Lung microvascular endothelial cell (primary cell): ENCODE measurements at regions not wholly inside any gene's neighbourhood (a gene's known extent, or its start where the extent isn't known, plus 50 kb on each side); places are given as distances from the start of the nearest gene placed in this dataset.

Source experiments
- DNase-seq, 2 donors: peaks; one replicate each; pipeline versions ENCODE4 v3.0.0 to v3.0.0-alpha.2; 2010; ENCODE audit warnings: low read depth in 2 of 2

DNA sequence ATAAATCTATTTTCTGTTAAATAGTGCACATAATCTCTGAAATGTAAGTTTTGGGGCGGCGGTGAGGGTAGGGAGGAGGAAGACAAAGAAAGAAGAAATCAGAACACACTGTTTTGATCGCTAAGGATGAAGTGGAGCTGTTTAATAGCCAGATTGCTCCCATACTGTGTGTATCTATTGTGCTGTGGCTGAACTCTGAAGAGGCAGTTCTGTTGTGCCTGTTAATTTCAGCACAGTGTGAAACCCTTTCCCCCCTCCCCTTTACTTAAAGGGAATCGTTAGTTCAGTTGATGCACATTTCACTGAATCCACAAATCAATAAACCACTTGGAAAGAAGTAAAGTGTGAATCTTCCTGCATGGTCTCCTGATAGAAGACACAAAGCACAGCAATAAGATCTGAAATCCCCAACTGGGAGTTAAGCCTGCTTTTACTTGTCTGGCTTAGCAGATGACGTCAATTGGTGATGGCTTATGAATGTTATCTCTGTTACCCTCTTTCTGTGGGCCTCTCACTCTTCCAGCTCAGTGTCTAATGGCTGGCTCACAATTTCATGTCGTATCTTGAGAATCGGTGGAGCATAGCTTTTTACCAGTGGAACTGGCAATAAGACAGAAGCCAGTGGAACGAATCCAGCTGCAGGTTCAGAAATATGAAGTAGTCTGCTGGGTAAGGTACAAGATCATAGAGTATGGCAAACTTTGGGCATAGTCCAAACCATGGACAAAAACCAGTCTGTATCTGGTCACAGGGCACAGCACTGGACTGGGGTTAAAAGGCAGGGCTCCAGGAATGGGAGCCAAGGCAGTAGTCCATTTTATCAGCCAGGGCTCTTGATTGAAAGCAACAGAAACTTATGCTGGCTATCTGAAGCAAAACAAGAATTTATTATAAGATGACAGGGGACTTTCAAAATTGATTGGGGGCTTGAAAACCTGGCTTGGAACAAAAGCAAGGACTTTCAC is 413.5 kb upstream of the SEL1L start:
- no peak for DNase-seq

DNA sequence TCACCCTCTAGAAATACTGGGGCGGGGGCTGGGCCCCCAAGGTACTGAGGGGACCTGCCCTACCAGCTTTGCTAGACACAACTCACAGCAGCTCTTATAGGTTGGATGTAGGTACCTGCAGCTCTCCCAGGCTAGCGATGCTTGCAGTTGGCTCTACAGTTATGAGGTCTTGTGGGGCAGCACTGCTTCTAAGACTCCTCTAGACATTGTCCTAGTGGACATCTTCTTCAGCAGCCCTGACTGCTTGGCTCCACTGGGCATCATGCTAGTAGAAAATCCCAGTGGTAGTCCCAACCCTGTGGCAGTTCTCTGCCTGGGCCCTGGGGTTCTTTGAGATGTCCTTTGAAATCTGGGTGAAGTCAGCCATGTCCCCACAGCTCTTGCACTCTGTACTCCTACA is 419.3 kb upstream of the SEL1L start:
- DNase-seq, result no peak

DNA sequence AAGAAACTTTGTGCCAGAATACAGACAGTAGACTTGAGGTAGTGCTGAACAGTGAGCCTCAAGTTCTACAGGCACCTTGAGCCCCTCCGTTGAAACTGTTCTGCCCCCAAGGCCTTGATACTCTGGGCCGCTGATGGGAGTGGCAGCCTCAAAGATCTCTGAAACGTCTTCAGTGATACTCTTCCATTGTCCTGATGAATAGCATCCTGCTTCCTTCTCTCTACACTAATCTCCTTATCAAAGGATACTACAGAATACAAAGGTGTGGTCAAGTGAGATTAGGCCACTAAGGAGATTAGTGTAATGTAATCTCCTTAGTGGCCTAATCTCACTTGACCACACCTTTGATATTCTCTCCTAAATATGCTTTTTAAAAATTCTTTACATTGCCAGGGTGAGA is 419.8 kb upstream of the SEL1L start:
- DNase-seq, result no peak

DNA sequence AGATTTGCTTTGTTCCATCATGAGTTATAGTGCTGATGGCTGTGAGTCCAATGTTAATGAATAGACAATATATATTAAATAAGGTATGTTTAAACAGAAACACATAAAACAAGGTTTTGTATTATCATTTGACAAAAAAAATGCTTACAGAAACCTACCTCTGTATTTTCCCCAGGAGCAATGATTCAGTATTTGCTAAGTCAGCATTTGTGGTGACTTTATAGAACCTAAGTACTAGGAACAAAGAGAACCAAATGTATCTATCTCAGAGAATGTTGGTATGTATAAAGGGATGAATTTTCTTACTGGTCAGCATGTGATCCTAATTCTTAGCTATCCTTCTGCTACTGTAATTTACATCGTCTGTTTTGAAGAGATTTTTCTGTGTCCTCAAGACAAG is 421.5 kb upstream of the SEL1L start:
- no peak for DNase-seq

DNA sequence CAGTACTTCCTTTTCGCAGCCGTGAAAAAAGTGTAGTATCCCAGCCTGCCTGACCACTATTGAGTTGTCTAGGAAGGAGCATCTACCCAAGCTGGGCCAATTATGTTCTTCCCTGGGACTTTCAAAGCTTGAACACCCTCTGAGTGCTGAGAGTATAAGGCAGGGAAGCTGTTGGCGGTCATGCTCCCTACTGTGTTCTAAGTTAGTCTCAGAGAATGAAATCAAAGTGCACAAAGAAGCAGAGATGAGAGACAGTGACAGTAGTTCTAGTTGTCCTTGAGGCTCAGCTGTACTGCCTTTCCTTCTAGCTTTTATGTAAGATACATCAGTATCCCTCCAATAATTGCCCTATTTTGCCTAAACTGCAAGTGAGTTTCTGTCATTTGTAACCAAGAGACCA is 427.1 kb upstream of the SEL1L start:
- DNase-seq, result no peak

DNA sequence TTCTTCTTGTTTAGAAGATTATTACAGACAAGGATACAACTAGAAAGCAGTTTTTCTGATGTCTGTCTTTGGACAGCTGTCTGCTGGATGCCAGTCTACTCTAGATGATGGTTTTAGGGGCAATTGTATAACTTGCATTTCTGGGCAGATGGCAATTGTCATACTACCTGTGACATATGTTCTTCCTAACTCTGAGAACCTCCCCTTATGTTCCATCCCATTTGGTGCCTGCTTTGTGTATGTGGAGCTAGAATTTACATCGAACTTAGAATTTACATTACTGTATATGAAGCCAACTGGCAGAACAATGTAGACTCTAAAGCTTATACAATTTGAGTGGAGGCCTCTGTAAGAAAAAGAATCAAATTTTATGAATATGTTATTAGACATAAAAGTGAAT is 430.2 kb upstream of the SEL1L start:
- no peak for DNase-seq

DNA sequence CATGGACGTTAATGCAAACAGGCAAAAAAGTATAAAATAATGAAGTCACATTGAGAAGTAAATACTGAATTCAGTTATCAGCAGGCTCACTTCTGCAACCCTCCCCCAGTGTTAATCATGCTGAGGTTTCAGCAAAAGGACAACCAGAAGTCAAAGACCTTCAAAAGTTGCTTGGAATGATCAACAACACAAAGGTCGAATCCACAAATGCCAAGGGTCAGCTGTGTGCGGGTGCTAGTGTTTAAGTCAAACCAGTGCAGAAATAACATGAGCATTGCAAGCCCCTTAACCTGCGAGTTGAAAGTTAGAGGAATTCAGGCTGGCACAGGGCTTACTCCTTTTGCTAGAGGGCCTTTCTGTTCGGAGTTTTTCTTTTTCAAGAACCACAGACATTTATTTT is 436.7 kb upstream of the SEL1L start:
- no peak for DNase-seq

DNA sequence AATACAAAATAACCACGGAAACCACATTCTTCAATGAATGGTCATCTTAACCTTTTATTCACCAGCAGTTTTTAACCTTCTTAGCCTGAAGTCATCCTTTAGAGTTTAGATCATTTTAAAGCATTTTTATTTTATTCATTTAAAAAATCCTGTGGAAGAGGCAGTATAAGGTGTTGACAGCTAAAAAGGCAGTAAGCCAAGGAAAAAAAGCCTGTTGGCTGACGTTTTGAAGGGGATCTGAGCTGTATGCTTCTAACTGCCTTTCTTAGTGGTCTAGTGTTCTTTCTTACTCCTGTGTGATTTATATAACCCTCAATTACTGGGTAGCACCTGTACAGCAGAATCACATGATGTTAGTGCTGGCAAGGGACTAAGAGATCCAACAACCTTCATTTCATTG is 438.3 kb upstream of the SEL1L start:
- no peak for DNase-seq

DNA sequence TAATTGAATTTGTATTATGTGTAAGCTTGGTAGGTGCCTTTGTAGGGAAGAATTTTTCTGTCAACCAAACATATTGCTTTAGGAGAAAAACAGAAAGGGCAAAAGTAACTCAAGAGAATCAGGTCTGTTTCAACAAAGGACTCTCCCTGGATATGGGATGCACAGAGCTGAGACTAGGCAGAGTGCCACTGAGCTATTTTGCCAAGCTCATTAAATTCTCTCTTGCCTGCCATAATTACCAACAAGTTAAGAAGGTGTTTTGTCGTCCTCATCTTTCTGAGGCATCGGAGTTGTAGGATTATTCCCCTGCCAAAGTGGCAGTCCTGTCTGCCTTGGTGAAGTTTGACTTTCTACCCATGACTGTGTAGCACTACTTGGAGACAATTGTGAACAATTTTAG is 438.9 kb upstream of the SEL1L start:
- DNase-seq, result no peak

DNA sequence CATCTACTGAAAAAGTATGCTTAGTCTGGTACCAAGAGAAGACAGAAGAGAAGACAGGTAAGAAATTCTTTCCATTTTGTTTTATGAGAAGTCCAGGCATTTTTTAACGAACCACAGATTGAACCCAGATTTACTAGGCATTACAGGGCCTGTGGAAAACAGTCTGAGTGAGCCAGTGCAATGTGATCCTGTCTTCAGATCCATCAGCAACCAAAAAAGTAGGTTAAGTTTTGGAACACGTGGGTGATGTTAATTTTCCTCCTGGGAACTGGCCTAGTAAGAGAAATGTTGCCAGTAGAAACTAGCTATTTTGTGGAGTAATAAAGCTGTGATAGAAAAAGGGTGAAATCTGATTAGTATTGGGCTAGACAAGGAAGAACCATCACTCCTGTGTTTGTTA is 440.9 kb upstream of the SEL1L start:
- DNase-seq, result no peak

DNA sequence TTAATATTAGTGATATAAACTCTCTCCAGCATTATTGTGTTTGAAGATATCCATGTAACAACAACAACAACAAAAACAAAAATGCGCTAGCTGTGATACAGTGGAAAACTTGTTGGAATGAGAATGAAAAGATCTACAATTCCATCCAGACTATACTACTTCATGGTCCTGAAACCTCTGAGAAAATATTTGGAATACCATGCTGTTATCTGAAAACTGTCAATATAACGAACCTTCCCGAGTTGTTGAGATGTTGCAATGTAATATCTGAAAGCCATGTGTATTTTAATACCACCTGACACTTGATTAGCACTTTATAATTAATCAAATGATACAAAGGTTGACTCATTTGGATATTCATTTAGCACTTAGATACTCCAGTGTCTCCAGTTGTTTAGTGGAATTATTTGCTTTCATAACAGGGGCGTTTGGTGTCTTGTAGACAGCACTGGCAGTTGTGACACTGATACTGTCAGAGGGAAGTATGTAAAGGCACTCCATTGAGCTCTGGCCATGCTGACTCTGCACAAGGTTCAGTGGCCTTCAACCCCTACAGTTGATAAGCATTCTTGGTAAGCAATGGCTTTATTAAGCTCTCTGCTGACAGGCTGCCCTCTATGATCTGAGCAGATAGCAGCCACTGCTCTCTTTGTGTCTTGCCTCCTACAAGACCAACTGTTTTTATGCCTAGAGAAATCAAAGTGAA is 447.1 kb upstream of the SEL1L start:
- DNase-seq, result no peak

DNA sequence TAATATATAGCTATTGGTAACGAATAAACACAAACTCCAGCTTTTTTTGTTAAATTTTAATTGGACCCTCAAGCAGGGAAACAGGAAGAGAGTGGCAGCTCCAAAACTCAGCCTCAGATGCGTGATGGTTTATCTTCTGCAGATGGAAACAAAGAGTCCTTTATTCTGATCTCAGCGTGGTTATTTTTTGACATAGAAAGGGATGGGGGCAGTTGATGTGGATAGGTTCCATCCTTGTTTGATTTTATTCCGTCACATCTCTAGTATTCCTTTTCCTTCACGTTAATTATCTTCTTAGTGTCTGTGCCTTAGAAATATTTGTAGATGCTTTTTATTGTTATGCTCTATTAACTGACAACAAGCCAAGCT is 447.6 kb upstream of the SEL1L start:
- DNase-seq, result no peak

DNA sequence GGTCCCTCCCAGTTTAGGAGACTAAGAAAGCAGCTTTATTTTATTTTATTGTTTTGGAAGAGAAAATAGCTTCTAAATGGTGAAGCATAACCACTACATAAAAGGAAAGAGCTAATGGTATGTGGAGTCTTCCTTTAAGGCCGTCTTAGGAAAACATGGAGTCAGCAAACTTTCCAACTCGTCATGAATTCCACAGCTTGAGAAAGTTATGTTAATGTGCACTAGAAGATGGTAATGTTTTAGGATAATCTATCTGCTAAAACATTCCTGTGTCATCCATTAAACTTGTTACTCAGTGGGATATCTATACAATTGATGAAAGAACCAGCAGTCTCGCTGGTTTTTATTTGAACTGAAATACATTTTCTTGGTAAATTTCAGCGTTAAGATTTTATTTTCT is 448.4 kb upstream of the SEL1L start:
- no peak for DNase-seq

DNA sequence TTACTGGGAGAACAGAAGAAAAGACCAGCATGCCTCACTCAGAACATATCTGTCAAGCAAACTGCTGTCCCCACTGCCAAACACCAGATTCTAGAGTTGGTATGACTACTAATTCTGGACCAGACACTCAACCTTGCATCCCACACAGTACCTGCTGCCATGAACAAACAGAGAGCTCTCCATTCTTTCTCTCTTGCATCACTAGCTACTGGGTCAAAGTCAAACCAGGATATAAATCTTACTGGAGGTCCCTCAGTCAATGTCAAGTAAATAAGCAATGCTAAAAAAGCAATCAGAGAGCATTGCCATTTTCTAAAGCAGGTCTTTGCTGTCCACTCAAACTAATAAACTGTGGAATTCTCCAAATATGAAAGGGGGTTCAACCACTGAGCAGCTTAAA is 452.4 kb upstream of the SEL1L start:
- no peak for DNase-seq

DNA sequence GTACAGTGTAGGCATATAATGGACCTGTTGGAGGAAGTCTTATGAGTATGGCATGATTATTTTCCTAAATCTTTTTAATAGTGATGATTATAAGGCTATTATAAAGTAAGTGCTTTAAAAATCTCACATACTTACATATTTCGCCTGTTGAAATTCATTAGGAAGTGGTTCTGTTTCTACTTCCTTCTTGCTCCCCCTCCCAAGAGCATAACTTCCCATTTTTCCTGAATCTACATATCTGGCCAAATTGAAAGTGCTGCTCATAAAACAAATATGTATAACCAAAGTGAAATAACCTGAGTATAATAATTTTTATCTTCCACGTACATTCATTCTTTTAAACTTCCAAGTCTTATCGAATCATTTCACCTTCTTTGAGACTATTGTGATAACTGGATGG is 455.6 kb upstream of the SEL1L start:
- no peak for DNase-seq

DNA sequence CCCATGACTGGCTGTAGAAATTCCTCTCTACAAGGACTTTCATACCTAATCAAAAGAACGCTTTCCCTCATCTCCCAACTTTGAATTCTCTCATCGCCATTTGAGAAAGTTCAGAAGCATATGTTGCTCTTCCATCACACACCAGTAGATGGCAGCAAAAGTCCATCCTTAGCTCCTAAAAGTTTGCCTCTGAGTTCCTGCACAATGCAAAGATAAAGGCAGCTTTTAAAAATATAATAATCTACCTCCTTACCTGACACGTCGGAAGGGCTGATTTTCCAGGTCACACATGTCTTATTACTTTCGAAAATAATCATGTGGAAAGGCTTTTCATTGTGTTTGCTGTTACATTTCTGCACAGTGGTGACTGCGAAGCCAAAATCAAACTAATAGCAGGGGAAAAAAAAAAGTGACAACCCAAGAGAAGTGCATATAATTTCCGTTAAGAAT is 456.7 kb upstream of the SEL1L start:
- DNase-seq, result peak; percentile 58 to 72

DNA sequence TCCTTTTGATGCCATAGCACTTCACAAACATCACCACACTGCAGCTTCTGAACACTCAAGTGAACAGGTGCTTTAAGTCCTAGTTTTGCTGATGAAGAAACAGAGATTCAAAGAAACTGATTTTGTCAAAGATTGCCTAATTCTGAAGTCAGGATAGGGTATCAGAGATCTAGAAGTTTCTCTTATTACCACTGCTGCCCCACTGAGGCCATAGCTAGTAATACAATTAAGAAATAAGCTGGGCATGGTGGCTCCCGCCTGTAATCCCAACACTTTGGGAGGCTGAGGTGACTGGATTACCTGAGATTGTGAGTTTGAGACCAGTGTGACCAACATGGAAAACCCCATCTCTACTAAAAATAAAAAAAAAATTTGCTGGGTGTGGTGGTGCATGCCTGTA is 458.3 kb upstream of the SEL1L start:
- peak in 1 of 2 donors; percentile 2 for DNase-seq

DNA sequence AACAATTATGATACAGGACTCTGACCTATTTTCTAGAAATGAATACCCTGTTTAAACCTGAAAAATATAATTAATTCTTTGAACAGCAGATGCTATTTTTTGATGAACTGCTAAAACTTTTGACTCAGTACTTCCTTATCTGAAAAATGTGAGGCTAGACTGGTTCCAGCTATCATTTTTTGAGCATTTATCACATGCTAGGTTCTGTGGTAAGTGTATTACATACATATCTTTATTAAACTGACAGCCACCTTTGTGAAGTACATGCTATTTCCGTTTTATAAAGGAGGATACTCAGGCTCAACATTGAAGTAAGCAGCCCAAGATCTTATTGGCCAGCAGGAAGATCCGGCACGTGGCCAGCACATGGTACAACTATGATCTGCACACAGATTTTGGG is 459.8 kb upstream of the SEL1L start:
- no peak for DNase-seq

DNA sequence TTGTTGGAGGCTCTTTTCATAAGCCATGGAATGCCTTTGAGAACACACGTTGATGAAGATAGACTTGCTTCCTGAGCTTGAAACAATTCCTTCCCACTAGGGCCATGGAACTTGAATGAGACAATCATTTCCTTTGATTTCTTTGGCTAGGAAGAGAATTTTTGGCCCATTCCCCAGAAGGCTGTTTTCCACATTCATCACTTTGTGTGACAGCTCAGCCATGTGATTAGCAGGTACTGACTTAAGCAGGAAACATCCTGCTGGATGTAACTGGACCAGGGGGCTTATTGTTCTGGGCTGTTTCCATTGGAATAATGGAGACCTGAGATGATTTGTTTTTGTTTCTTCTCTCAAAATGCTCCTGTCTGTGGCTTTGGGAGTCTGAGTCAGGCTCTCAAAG is 469.8 kb upstream of the SEL1L start:
- DNase-seq, result no peak

DNA sequence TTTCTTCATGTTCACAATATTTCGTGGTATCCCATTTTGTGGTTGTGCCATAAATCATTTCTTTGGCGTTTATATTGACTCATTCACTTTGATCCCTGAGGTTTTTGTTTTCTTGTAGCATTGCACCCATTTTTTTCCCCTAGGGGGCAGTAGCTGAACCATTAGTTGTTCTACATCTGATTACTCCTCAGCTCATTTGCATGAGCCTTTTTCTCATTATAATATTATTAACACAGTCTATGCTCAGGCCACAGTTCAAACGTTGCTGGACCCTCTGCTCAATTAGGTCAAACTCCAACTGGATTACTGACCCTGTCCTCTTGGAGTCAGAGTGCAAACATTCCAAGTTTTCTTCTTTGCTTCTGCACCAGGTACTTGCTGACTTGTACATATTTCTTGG is 475.4 kb upstream of the SEL1L start:
- DNase-seq, result no peak

DNA sequence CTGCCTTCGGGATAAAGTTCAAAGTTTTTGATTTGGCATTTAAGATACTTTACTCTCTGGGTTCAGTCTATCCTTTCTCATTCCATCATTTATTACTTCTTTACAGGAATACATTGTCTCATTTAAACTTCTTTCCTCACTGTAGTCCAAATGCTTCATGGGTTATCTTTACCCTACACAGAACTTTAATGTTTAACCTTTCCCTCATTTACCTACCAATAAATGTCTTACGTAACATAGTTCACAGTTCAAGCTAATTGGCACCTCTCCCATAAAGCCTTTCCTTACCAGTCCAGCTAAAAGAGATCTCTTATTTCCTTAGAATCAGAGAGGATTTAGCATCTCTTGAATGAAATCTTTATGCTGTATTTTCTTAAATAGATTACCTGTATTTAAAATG is 476.3 kb upstream of the SEL1L start:
- DNase-seq, result no peak

DNA sequence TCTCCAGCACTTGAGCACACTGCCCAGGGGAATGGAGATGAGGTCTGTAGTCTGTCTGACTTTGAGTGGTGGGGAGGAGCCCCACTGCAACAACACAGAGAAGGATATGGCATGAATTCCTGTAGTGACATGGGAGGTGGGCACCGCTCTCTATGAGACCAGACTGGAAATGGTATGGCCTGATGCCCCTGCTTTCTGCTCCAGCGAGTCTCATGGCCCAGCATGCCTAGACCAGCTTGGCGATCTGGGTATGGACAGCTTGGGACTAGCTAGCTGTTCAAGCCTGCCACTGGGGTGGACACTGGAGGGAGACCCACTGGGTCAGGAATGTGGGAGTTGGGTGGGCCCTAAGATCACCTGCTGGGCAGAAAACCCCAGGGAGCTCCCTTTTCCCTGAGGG is 477.8 kb upstream of the SEL1L start:
- no peak for DNase-seq

DNA sequence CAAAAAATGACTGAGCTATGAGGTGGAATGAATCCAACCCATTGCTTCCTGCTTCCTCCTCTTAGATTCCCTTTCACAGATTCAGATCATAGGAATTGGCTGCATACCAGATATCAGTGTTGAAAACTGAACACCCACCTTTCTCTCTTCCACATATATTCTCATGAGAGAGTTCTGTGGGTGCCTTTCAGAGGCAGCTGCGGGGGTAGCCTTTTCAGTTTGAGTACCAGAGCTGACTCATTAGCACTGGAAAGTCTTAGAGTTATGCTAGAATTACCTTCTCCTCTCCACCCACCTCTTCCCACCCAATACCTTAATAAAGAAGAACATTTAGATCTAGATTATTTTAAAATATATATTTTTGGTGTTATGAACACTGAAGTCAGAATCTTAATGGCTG is 495.4 kb upstream of the SEL1L start:
- no peak for DNase-seq
